ENCODE measurements at regions not wholly inside any gene's neighbourhood (a gene's known extent, or its start where the extent isn't known, plus 50 kb on each side); places are given as distances from the start of the nearest gene placed in this dataset.

DNA sequence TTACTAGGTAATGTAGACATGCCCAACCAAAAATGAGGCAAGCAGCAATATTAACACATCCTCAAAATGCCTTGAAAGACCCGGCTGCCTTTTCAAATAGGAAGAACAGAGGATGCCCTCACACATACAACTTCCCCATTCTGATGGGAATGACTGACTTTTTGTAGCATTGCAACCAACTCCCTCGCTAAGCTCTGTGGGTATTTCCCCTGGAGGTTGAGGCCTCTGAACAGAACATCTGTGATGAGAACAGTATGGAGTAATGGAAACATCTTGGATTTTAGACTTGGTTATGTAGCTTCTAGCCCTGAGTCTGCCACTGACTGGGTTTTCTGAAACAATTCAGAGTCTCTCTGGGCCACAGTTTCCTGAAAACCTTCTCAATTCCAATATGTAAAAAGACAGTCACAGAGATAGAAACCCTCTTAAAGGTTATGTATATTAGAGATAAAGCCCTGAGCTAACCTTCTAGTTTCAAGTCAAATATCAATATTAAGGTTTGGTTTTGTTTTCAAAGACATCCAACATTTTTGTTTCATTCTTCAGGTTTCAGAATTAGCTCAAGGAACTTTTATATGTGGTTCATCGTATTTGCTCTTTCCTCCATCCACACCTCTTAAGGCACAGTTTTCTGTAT is 311.5 kb downstream of the SETD4 start:
- no peak for TF ChIP-seq CTCF (IDR thresholded peaks at IDR 0.05; ENCODE audit: low read length)
- no peak for TF ChIP-seq EZH2 (optimal IDR thresholded peaks at IDR 0.05; ENCODE audit: low read depth, low read length)
- TF ChIP-seq EZH2phosphoT487 (IDR thresholded peaks at IDR 0.05; ENCODE audit: low read length): no peak
